ENCODE measurements at regions not wholly inside any gene's neighbourhood (a gene's known extent, or its start where the extent isn't known, plus 50 kb on each side); places are given as distances from the start of the nearest gene placed in this dataset.

GRCh38 chr11:42720716-42721563 lies 590.9 kb upstream of the API5 start:
- no peaks in the 10 kb centered on the region for H3K4me1 ChIP-seq (ENCODE audit: control insufficient read depth, low read length)
- H3K4me2 ChIP-seq (ENCODE audit: low read length): no peak overlapping the region
- no peaks in the 10 kb centered on the region for H3F3A ChIP-seq (ENCODE audit: control insufficient read depth, insufficient read depth)
- TF ChIP-seq EZH2phosphoT487 (IDR thresholded peaks at IDR 0.05; ENCODE audit: borderline replicate concordance, low read length): no peak
- TF ChIP-seq CTCF (IDR thresholded peaks at IDR 0.05; ENCODE audit: low read depth, low read length, poor library complexity, severe bottlenecking): no peak
- no peaks in the 10 kb centered on the region for H3K36me3 ChIP-seq (ENCODE audit: control insufficient read depth, low read length)
- no peaks in the 10 kb centered on the region for H3K27me3 ChIP-seq (ENCODE audit: control insufficient read depth, low read length)
- no peaks in the 10 kb centered on the region for H3K9me2 ChIP-seq (replicated peaks; ENCODE audit: control insufficient read depth, low read length)
- no peaks in the 10 kb centered on the region for H3K9me3 ChIP-seq (ENCODE audit: control insufficient read depth, insufficient read depth, low read length)
- no peaks in the 10 kb centered on the region for H4K20me1 ChIP-seq (ENCODE audit: control insufficient read depth, insufficient read depth, low read depth, low read length)
- no peak overlapping the region for H3K4me3 ChIP-seq (ENCODE audit: low read length)
- no peak overlapping the region for H3K27ac ChIP-seq (ENCODE audit: low read depth, low read length)
- no peaks in the 10 kb centered on the region for H3K79me2 ChIP-seq (ENCODE audit: control insufficient read depth, low read length)

GRCh38 chr11:42727879-42728278 lies 583.9 kb upstream of the API5 start:
- H3K36me3 ChIP-seq (ENCODE audit: control insufficient read depth, low read length): no peaks in the 10 kb centered on the region
- H3K4me1 ChIP-seq (ENCODE audit: control insufficient read depth, low read length): no peaks in the 10 kb centered on the region
- no peak overlapping the region for H3K27ac ChIP-seq (ENCODE audit: low read depth, low read length)
- no peak overlapping the region for H3K4me3 ChIP-seq (ENCODE audit: low read length)
- H3F3A ChIP-seq (ENCODE audit: control insufficient read depth, insufficient read depth): no peaks in the 10 kb centered on the region
- no peaks in the 10 kb centered on the region for H4K20me1 ChIP-seq (ENCODE audit: control insufficient read depth, insufficient read depth, low read depth, low read length)
- no peaks in the 10 kb centered on the region for H3K9me2 ChIP-seq (replicated peaks; ENCODE audit: control insufficient read depth, low read length)
- H3K4me2 ChIP-seq (ENCODE audit: low read length): no peak overlapping the region
- no peaks in the 10 kb centered on the region for H3K79me2 ChIP-seq (ENCODE audit: control insufficient read depth, low read length)
- no peaks in the 10 kb centered on the region for H3K27me3 ChIP-seq (ENCODE audit: control insufficient read depth, low read length)
- no peaks in the 10 kb centered on the region for H3K9me3 ChIP-seq (ENCODE audit: control insufficient read depth, insufficient read depth, low read length)
- TF ChIP-seq CTCF (IDR thresholded peaks at IDR 0.05; ENCODE audit: low read depth, low read length, poor library complexity, severe bottlenecking): no peak
- TF ChIP-seq EZH2phosphoT487 (IDR thresholded peaks at IDR 0.05; ENCODE audit: borderline replicate concordance, low read length): no peak

DNA sequence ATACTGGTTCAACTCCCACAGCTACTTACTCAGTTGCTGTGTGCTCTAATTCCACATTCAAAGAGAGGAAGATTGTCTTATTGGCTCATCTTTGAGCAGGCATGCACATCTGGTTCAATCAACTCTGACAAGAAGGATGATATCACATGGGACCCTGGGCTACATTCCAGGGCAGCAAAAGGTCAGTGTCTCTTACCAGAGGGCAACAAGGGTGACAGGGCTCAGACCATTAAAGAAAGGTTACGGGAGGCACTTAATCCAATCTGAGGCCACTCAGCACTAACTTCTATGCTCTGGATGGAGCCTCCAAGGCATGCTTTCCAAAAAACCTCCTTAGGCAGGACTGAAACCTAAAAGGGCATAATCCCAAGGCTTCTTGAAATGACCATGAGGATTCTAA lies 549.4 kb upstream of the API5 start:
- TF ChIP-seq EZH2phosphoT487 (IDR thresholded peaks at IDR 0.05; ENCODE audit: borderline replicate concordance, low read length) (no peak), CTCF (IDR thresholded peaks at IDR 0.05; ENCODE audit: low read depth, low read length, poor library complexity, severe bottlenecking) (no peak)
- H3K4me2 ChIP-seq (ENCODE audit: low read length): no peak overlapping the region

More for the DNA sequence above, 549.4 kb upstream of the API5 start:
- Histone ChIP-seq H3K4me1 (ENCODE audit: control insufficient read depth, low read length) (no peaks in the 10 kb centered on the region), H3K36me3 (ENCODE audit: control insufficient read depth, low read length) (no peaks in the 10 kb centered on the region), H3K79me2 (ENCODE audit: control insufficient read depth, low read length) (no peaks in the 10 kb centered on the region), H4K20me1 (ENCODE audit: control insufficient read depth, insufficient read depth, low read depth, low read length) (no peaks in the 10 kb centered on the region), H3K4me3 (ENCODE audit: low read length) (no peak overlapping the region), H3F3A (ENCODE audit: control insufficient read depth, insufficient read depth) (no peaks in the 10 kb centered on the region), H3K9me3 (ENCODE audit: control insufficient read depth, insufficient read depth, low read length) (no peaks in the 10 kb centered on the region), H3K27me3 (ENCODE audit: control insufficient read depth, low read length) (no peaks in the 10 kb centered on the region), H3K27ac (ENCODE audit: low read depth, low read length) (no peak overlapping the region), H3K9me2 (replicated peaks; ENCODE audit: control insufficient read depth, low read length) (no peaks in the 10 kb centered on the region)

Measured in DOHH2 (cell line).